Kidney (tissue), 13 donors: ENCODE measurements at regions not wholly inside any gene's neighbourhood (a gene's known extent, or its start where the extent isn't known, plus 50 kb on each side); places are given as distances from the start of the nearest gene placed in this dataset.
A peak's percentile ranks its signal among the peaks of the same experiment; 100 is the strongest.

Experiments
- DNase-seq, 5 donors: peaks; one replicate each; pipeline ENCODE4 v3.0.0-alpha.2; 2013 to 2020
- FAIRE-seq: peaks from 2 replicates; lab custom pipeline; 2012; peaks lifted over from hg19 to GRCh38; lab: Jason Lieb, UNC
- H3K27ac ChIP-seq, 2 donors: one replicate each; pipeline ENCODE4 v1.7.0; 2013; ENCODE audit warnings: low read depth in 2 of 2, low read length in 2 of 2, inconsistent platforms in 1 of 2
- H3K27me3 ChIP-seq: one replicate; pipeline ENCODE4 v1.7.1; 2013; ENCODE audit warnings: low read length, inconsistent platforms; ENCODE audit not compliant: control insufficient read depth, insufficient read depth
- H3K36me3 ChIP-seq, 3 donors: one replicate each; pipeline versions ENCODE4 v1.7.0 to v1.7.1; 2013; ENCODE audit warnings: low read length in 3 of 3, control low read depth in 1 of 3, inconsistent platforms in 1 of 3; ENCODE audit not compliant: insufficient read depth in 3 of 3, control insufficient read depth in 2 of 3
- H3K4me1 ChIP-seq, 3 donors: one replicate each; pipeline versions ENCODE4 v1.7.0 to v1.7.1; 2013; ENCODE audit warnings: low read length in 3 of 3, inconsistent platforms in 1 of 3, low read depth in 1 of 3; ENCODE audit not compliant: control insufficient read depth in 2 of 3, insufficient read depth in 2 of 3
- H3K4me3 ChIP-seq, 3 donors: one replicate each; pipeline versions ENCODE4 v1.7.0 to v1.8.1; 2013; ENCODE audit warnings: low read length in 3 of 3, control low read depth in 1 of 3, inconsistent platforms in 1 of 3
- H3K9ac ChIP-seq, 3 donors: one replicate each; pipeline versions ENCODE4 v1.7.0 to v1.7.1; 2013; ENCODE audit warnings: low read length in 3 of 3, control low read depth in 1 of 3, inconsistent platforms in 1 of 3
- H3K9me3 ChIP-seq, 3 donors: one replicate each; pipeline versions ENCODE4 v1.7.0 to v1.7.1; 2013; ENCODE audit warnings: low read length in 3 of 3, control low read depth in 1 of 3, inconsistent platforms in 1 of 3; ENCODE audit not compliant: control insufficient read depth in 2 of 3, insufficient read depth in 1 of 3
- CTCF ChIP-seq: IDR thresholded peaks from 3 replicates; pipeline ENCODE4 v1.5.1; 2012; ENCODE audit warnings: mild to moderate bottlenecking, moderate library complexity, borderline replicate concordance; ENCODE audit not compliant: insufficient read depth; ENCODE audit errors: extremely low read depth
- intact Hi-C: fragments of 100-400 bp; cut with DNase I; formaldehyde crosslinking; loops from one replicate; pipeline ENCODE4 v1.11.1; 2022
- donor health status: control.
- donor health status: control.
- donor health status: control.
- donor health status: control.
- donor health status: control.
- donor health status: DM: yes; HTN: yes; CAD: no.
- donor health status: Normal renal cell carcinoma (clear cell type).

DNA sequence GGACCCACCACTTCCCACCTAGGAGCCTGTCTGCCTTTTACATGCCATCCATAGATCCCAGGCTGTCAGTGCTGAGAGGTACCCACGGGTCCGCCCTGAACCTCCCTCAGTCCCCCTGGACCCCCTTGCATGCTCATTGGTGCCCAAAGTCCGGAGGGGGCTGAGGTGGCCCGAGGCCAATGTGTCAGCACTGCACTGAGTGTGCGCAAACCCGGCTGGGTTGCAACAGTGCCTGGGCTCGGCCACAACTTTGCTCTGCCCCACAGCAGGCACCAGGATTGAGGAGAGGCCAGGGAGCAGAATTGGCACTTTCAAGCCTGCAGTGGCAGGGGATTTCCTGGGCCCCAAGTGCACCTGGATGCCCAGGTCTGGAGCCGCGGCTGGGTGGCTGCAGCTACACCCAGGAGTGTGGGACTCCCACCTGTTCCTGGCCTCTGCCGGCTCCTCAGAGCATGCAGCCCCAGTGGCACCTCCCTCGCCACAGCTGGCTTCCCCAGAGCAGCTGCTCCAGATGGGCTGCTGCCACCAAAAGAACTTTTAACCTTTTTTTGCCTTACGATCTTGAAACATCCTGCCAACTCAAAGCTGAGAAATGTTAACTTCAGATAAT is 837.0 kb downstream of the SLITRK6 start:
- Histone ChIP-seq H3K9me3 (no peaks in the 10 kb centered on the region), H3K27ac (no peak overlapping the region), H3K36me3 (no peaks in the 10 kb centered on the region), H3K9ac (no peak overlapping the region), H3K27me3 (no peaks in the 10 kb centered on the region), H3K4me1 (no peaks in the 10 kb centered on the region), H3K4me3 (no peak overlapping the region)
- peak in 1 of 5 donors; percentile 70 for DNase-seq
- no peak for TF ChIP-seq CTCF
- FAIRE-seq: no peak
- intact Hi-C loops: no loop called here

- H3K4me1 ChIP-seq: no peaks in the 10 kb centered on the region
- no peaks in the 10 kb centered on the region for H3K36me3 ChIP-seq
- intact Hi-C loops: no loop called here
- DNase-seq: peak in 1 of 5 donors; percentile 37
- no peak for FAIRE-seq
- H3K9ac ChIP-seq: no peak overlapping the region
- no peak overlapping the region for H3K27ac ChIP-seq
- H3K27me3 ChIP-seq: no peaks in the 10 kb centered on the region
- no peak overlapping the region for H3K4me3 ChIP-seq
- H3K9me3 ChIP-seq: no peaks in the 10 kb centered on the region
- no peak for TF ChIP-seq CTCF
Observed at GRCh38 chr13:84961023-84961422, 838.2 kb downstream of the SLITRK6 start.

DNA sequence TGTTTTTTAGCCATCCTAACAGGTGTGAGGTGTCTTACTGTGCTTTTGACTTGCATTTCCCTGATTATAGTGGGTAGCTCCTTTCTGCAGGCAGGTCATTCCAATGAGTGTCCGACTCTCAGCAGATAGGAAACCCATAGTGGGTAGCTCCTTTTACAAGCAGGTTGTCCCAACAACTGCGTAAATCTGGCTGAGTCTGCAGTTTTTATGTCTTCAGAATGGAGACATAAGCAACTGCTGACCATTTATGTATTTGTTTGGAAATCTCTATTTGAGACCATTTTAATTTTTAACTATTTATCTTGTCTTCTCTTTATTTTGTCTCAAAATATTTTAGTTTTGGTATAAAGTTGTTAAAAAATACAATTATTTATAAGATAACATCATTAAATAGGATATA is 839.4 kb downstream of the SLITRK6 start:
- Histone ChIP-seq H3K4me3 (no peak overlapping the region), H3K27ac (no peak overlapping the region), H3K9ac (no peak overlapping the region), H3K9me3 (no peaks in the 10 kb centered on the region), H3K36me3 (no peaks in the 10 kb centered on the region), H3K27me3 (no peaks in the 10 kb centered on the region), H3K4me1 (no peaks in the 10 kb centered on the region)
- TF ChIP-seq CTCF: no peak
- DNase-seq (no peak), FAIRE-seq (no peak)
- intact Hi-C loops: no loop called here

DNA sequence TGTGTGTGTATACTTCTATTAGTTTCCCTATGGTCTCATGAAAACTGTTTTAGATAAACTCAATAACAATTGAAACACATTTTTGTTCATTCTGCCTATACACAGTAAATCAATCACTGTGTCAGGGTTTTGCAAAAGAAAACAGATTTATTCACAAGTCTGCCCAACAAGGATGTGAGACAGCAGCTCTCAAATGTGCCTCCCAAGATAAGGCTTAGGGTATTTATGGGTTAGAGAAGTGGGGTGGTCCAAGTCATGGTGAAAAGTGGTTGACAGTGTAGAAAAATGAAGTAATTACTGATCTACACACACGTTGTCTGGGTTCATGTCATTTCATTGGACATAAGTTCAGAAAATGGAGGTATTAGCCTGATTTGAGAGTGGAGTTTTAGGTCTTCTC is 844.6 kb downstream of the SLITRK6 start:
- Histone ChIP-seq H3K4me1 (no peaks in the 10 kb centered on the region), H3K9ac (no peak overlapping the region), H3K4me3 (no peak overlapping the region), H3K36me3 (no peaks in the 10 kb centered on the region), H3K27me3 (no peaks in the 10 kb centered on the region), H3K27ac (no peak overlapping the region), H3K9me3 (peaks cover 0 to 2% (median 0%) of the 10 kb centered on the region in 3 donors)
- DNase-seq (no peak), FAIRE-seq (no peak)
- intact Hi-C loops: no loop called here
- no peak for TF ChIP-seq CTCF
